GM18499 (cell line): ENCODE measurements at regions not wholly inside any gene's neighbourhood (a gene's known extent, or its start where the extent isn't known, plus 50 kb on each side); places are given as distances from the start of the nearest gene placed in this dataset.

Source experiments
- ATAC-seq: cut with Tn5 transposase; IDR thresholded peaks from one replicate; pipeline ENCODE4 v1.9.1; 2021; ENCODE audit warnings: moderate number of reproducible peaks; ENCODE audit not compliant: insufficient read depth, unreplicated experiment

DNA sequence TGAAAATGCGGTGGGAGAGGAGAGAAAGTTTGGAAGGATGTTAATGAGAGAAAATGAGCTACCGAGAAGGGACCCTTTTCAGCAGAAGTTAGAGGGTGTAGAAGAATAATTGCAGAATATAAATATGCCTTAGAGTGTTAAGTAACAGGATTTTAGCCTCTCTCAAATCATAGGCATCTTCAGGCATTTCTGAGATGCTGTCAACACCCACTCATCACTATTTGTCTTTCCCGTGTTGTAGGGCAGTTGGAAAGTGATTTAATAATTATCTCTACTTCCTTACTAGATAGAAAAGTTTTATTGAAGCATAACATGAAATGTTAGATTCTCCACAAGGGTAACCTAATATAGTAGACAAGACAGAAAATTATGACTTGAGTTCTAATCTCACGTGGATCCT lies 96.4 kb upstream of the RGS4 start:
- ATAC-seq = no peak

- no peak for ATAC-seq
These were observed 99.1 kb upstream of the RGS4 start for GRCh38 chr1:162970021-162970420.

DNA sequence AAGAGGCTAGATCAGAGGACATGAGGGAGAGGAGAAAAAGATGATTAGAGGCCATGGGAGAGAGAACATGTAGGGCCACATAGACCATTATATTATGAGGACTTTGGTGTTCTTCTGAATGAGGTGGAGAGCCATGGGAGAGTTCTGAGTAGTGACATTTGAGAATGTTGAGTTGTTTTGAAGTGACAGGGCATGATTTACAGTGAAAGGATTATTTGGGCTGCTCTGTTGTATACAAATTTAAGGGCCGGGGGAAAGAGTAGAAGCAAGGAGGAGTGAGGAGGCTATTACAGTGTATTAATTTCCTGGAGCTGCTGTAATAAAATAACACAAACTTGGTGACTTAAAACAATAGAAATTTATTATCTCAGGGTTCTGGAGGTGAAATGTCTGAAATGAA lies 102.5 kb upstream of the RGS4 start:
- no peak for ATAC-seq

- ATAC-seq = no peak
These were observed 103.9 kb upstream of the CCDC190 start for GRCh38 chr1:162964901-162965300.

DNA sequence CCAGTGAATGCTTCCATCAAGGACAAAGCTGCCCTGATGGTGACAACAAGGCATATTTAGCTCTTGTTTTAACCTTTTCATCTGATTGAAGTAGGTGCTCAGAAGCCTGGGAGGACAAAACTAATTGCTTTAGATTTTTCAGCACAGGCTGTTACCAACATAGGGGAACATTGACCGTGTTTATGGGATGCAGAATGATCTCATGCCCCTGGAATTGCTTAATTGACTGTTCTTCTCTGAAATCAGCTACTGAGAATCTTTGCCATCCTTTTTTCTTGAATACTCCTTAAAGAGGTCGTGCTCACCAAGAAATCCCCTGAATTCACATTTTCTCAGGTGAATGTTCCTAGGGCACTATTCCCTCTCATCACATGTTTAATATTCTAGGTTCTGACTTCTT lies 95.9 kb upstream of the CCDC190 start:
- no peak for ATAC-seq

DNA sequence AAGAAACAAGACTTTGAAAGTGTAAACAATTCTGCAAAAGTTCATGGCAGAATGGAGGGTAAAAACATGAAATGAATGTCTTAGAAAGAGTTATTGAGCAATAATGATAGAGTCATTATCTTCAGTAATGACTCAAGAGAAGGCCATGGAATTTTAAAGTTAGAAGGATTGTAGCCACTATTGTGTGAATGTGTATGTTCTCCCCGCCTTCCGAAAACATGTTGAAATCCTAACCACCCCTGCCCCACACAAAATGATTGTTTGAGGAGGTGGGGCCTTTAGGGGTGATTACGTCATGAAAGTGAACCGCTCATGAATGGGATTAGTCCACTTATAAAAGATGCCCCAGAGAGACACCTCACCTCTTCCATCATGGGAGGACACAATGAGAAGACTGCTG lies 93.8 kb upstream of the CCDC190 start:
- ATAC-seq = no peak

DNA sequence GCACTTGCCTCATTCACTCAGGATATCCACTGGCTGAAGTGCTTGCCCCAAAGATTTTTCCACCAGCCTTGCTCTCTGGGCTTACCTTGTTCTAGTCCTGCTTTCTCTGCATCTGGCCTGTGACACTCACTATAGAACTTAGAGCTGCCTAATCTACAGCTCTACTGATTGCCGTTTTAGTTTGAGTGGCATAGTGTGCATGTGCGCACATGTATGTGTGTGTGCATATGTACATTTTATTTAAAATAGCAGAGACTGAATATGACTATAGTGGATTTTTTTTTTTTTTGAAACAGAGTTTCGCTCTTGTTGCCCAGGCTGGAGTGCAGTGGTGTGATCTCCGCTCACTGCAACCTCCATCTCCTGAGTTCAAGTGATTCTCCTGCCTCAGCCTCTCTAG lies 92.0 kb upstream of the CCDC190 start:
- no peak for ATAC-seq

DNA sequence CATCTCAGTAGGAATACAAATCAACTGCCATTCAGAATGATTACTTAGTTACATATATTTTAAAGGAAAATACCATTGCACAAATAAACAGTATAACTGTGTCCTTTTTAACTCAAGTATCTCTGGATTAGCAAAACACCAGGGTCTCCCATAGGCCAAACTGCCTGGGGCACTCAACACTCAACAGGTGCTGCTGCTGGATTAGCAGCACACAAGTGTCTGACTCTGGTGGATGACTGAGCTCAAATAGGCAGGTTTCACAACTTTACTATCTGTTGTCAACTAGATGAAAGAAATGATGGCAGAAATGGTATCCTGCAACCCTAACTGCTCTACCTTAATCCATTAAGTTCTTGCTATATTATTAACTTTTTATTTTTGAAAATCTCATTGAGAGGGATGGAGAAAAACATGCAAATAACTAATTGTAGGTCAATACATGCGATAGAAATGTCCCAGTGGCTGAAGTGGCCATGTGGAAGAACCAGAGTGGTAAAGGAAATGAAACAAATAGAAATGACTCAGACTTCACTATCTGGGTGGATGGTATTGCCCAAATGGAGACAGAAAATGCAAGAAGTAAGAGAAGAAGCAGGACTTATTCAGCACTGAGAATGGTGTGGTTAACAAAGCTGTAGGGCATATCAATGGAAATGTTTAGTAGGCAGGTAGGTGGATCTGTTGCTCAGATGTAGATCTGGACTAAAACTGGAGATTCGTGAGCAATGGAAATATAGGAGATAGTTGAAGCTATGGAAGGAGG lies 90.8 kb upstream of the CCDC190 start:
- peak; percentile 95 for ATAC-seq

GRCh38 chr1:162950187-162950586 lies 89.2 kb upstream of the CCDC190 start:
- ATAC-seq = no peak

DNA sequence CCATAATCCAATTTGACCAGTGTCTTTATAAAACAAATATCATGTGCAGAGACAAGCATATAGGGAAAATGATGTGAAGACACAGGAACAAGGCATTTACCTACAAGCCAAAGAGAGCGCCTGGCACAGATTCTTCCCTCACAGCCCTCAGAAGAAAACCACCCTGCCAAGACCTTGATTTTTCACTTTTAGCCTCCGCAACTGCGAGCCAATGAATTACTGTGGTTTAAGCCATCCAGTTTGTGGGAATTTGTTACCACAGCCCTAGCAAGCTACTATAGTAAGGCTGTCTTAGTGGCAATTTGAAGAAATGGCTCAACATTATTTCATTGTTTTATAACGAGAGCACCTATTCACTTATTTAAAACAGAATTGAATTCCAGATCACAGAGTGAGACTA lies 85.7 kb upstream of the CCDC190 start:
- no peak for ATAC-seq

DNA sequence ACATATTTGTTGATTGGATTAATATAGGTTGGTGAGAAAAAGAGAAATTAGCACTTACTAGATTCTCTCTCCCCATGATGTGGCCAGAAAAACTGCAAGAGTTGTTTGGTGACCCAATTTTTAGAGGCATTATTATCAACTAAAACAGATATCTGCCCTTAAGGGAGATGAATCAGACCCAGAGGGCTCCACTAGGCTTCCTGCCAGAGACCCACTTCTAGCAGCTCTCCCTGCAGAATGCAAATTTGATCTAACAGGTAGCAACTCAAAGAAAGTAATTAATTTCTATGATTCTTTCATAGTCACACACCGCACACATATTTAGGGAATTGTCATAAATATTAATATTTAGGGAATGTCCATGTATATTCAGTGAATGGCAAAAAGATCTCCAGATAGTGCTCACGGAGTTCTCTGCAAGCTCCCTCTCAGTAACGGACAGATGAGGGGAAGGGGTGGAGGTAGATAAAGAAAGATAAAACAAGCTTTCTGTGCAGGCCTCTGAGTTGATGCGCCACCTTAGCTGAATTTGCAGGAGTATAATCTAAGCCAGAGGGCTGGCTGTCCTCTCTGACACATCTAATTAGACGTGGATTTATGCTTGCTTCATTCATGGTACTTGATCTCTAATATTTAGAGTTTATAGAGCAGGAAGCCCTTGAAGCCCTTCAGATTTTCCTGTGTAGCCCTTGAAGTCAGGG lies 84.1 kb upstream of the CCDC190 start:
- no peak for ATAC-seq

GRCh38 chr1:162943622-162944021 lies 82.6 kb upstream of the CCDC190 start:
- no peak for ATAC-seq

- no peak for ATAC-seq
These were observed 82.1 kb upstream of the CCDC190 start for GRCh38 chr1:162942916-162943559.

- no peak for ATAC-seq
These were observed 80.0 kb upstream of the CCDC190 start for GRCh38 chr1:162941024-162941423.

- ATAC-seq = no peak
These were observed 78.1 kb upstream of the CCDC190 start for GRCh38 chr1:162939035-162939434.

DNA sequence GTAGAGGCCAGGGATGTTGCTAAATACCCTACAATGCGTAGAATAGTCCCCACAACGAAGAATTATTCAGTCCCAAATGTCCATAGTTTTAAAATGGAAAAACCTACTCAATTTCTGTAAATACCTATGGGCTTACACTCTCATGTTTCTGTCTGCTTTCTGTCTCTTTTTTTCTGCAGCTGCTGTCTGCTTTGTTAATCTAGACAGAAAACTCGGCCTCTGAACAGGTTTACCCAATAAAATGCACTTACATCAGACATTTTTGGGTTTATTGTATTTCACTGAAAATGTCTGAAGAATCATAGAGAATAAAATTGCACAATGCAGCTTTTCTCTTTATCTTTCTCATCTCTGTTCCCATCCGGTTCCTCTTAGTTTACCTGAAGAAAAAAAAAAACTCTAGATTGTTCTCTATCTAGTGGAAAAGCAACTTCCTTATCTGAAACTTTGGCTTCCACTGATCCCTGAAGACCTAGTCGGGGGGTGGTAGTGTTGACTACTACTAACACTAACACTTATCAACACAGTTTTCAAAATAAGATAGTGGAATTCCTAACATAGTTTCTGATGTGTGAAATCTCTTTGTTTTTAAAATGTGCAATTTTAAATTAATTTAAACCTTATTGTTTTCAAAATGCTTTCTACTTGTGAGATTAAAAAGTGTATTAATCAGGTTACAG lies 76.9 kb upstream of the CCDC190 start:
- ATAC-seq = no peak

- no peak for ATAC-seq
These were observed 70.1 kb upstream of the CCDC190 start for GRCh38 chr1:162930976-162931560.

DNA sequence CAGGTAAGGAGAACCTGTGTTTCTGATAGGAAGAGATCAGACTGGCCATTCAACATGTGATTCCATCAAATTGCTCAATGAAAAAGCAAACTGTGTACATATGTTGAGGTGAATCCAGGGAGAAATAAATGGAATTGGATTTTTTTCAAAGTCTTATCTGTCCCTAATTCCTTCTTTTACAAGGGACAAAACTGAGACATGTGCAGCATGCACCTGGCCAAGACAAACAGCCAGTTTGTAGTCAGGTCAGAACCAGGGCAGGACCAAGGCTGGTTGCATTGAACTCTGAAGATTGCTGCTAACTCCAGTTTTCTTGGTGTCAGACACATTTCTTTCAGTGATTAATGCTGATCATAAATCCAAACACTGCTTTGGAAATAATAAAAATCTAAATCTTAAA lies 69.6 kb upstream of the CCDC190 start:
- no peak for ATAC-seq

DNA sequence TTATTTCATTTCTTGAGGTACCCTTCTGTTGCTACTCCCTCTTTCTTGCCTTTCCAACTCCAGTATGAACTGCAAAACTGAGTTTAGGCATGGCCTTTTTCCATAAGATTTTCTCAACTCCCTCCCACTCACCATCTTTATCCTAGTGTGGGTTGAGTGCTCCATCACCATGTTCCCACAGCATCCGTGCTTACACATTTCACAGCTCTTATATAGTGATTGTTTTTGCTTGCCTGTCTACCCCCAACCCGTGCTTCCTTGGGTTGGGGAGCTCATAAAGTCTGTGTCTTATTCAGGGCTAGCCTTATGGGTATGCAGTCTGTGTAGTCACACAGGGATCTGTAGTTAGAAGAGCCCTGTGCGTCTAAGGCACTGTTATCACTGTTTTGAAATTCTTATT lies 68.2 kb upstream of the CCDC190 start:
- no peak for ATAC-seq

GRCh38 chr1:162928141-162928540 lies 67.2 kb upstream of the CCDC190 start:
- no peak for ATAC-seq

DNA sequence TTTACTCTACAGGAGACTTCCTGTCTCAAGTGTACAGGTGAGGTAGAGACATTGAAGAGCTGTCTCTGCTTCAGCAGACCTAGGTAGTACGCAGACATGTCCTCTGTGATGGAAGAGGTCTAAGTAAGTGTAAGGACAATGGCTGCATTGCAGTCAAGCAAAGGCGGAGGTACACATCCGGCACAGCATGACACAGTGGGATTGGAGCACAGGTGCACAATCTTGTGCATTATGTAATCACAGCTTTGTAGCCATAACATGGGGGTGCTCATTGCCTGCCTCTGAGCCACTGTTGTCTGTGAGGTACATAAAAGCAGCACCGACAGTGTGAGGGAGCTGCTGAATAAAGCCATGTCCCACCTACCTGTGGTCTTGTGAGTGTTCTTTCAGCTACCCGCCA lies 66.4 kb upstream of the CCDC190 start:
- no peak for ATAC-seq
